HEK293T (cell line): ENCODE measurements at regions not wholly inside any gene's neighbourhood (a gene's known extent, or its start where the extent isn't known, plus 50 kb on each side); places are given as distances from the start of the nearest gene placed in this dataset.

ENCODE experiments used
- BHLHE40 ChIP-seq: fragments of 450-650 bp; IDR thresholded peaks from 2 replicates; pipeline ENCODE4 v1.6.1; 2016; ENCODE audit warnings: mild to moderate bottlenecking, moderate library complexity, borderline replicate concordance
- CTBP1 ChIP-seq: fragments of 450-650 bp; IDR thresholded peaks from 2 replicates; pipeline ENCODE4 v1.6.1; 2016; ENCODE audit warnings: borderline replicate concordance
- ELF4 ChIP-seq: fragments of 450-650 bp; IDR thresholded peaks from 2 replicates; pipeline ENCODE4 v1.6.1; 2017; ENCODE audit warnings: antibody characterized with exemption
- FOXK2 ChIP-seq: fragments of 450-650 bp; IDR thresholded peaks from 2 replicates; pipeline ENCODE4 v1.6.1; 2016; ENCODE audit warnings: mild to moderate bottlenecking
- FOXM1 ChIP-seq: fragments of 450-650 bp; IDR thresholded peaks from 2 replicates; pipeline ENCODE4 v1.6.1; 2017; ENCODE audit warnings: mild to moderate bottlenecking, borderline replicate concordance
- HDGF ChIP-seq: fragments of 450-650 bp; IDR thresholded peaks from 2 replicates; pipeline ENCODE4 v1.6.1; 2017; ENCODE audit warnings: antibody characterized with exemption, borderline replicate concordance
- L3MBTL2 ChIP-seq: fragments of 450-650 bp; conservative IDR thresholded peaks from 2 replicates; pipeline ENCODE4 v1.6.1; 2016; ENCODE audit warnings: mild to moderate bottlenecking
- NFRKB ChIP-seq: fragments of 450-650 bp; IDR thresholded peaks from 2 replicates; pipeline ENCODE4 v1.6.1; 2016; ENCODE audit warnings: mild to moderate bottlenecking, moderate library complexity
- SUZ12 ChIP-seq: fragments of 450-650 bp; IDR thresholded peaks from 2 replicates; pipeline ENCODE4 v1.6.1; 2016; ENCODE audit warnings: mild to moderate bottlenecking
- TARDBP ChIP-seq: fragments of 450-650 bp; IDR thresholded peaks from 2 replicates; pipeline ENCODE4 v1.6.1; 2016
- ZNF384 ChIP-seq: fragments of 450-650 bp; IDR thresholded peaks from 2 replicates; pipeline ENCODE4 v1.6.1; 2016

GRCh38 chr13:67469623-67470022 is 239.5 kb upstream of the PCDH9 start:
- TF ChIP-seq FOXK2 (no peak), HDGF (no peak), ZNF384 (no peak), NFRKB (no peak), SUZ12 (no peak), BHLHE40 (no peak), L3MBTL2 (no peak), TARDBP (no peak), ELF4 (no peak), CTBP1 (no peak), FOXM1 (no peak)
